ENCODE measurements at regions not wholly inside any gene's neighbourhood (a gene's known extent, or its start where the extent isn't known, plus 50 kb on each side); places are given as distances from the start of the nearest gene placed in this dataset.
"Not testable (repeated sequence)": the region's sequence is repeated elsewhere in the genome, so short reads cannot be mapped to it uniquely, and the experiment has no call there.

- not testable (repeated sequence) for TF ChIP-seq CTCF, POLR2A (IDR thresholded peaks at IDR 0.05)
Observed at GRCh38 chr4:57729775-57730570, 619.8 kb upstream of the IGFBP7 start.
